NCI-H2171 treated with DMSO at 0.1 percent for 48 hours (cell line): ENCODE measurements at regions not wholly inside any gene's neighbourhood (a gene's known extent, or its start where the extent isn't known, plus 50 kb on each side); places are given as distances from the start of the nearest gene placed in this dataset.
A peak's percentile ranks its signal among the peaks of the same experiment; 100 is the strongest.

Experiments used
- DNase-seq: peaks from one replicate; lab custom pipeline; 2025; lab: John Stamatoyannopoulos, UW

DNA sequence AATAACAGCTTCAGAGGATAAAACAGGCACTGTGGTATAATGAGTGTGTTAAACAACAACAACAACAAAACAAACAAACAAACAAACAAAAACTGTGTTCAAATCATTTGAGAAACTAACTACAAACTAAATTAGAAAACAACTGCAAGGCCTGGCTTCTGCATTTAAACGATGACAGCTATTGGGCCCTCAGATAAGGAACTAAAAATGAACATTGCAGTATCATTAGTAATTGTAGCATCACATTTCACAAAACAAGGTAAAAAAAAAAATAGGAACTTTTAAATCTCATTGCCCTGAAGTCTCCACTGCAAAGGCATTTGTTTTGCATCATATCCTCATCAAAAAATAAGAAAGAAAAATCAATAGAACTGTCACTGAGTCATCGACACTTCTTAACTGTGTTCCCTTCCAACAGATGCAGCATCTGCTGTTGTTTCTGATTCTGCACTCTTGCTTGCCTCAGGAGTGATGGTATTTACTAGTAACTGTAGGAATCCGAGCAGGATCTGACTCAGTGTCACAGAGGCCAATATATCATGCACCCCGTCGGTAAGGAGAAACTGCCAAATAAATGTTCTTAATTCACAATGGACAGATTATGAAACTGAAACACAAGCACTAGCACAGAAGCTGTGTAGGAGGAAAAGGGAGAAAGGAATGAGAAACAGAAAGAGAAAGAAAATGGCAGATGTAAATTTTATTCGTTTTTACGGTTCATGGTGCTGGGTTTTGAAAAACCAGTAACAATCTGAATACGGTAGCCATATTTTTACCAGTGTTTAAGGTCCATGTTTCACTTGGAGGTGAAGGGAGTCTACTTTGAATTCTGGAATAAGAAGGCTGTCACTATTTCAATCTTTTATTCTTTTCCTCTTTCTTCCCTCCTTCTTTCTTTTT, 365.7 kb upstream of the EPHA7 start:
- DNase-seq: peak; percentile 22

DNA sequence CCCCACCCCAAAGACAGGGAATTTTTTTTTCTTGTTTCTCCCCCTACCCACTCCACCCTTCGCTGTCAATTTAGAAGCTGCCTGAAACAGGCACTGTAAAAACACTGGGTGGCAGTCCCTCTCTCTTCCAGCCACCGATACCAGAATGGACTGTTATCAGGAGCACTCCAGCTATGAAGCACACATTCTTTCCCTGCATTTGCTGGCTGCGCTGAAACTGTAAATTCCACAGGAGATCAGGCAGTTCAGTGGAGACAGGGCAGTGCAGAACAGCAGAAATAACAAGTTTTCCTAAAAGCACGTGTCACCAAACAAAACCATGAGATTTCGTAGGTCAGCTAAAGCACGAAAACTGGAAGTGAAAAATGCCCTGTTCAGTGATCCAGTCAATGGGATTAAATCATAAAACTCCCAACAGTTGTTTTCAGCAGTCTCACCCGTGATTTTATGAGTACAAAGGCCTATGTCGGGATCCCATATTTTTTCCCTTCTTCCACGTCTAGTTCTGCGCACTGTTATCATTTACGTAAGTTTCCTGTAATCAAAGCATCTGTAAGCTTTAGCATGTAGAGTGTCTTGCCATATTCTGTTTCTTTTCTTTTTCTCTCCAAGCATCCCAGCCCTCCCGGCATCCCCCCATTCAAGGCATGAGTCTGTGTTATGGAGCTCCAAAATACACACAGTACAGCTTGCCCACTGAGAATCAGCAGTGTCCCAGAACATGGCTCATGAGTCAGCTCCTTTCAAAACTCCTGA, 359.9 kb upstream of the EPHA7 start:
- no peak for DNase-seq

DNA sequence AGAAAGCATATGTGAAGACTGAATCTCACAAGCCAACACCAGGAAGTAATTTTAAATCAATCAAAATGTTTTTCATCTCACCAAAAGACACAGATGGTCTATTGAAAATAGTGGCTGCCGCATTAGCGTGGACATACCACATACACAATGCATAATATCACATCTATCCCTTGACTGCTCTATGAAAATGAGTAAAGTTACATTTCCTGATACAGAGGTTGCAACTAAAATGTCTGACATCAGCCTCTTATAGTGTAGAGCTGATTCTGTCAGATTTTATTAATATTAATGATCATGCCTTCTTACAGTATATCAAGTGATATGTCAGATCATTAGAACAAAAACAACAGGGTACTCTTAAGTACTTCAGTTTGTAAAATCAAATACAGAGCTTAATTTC, 339.8 kb upstream of the EPHA7 start:
- no peak for DNase-seq

DNA sequence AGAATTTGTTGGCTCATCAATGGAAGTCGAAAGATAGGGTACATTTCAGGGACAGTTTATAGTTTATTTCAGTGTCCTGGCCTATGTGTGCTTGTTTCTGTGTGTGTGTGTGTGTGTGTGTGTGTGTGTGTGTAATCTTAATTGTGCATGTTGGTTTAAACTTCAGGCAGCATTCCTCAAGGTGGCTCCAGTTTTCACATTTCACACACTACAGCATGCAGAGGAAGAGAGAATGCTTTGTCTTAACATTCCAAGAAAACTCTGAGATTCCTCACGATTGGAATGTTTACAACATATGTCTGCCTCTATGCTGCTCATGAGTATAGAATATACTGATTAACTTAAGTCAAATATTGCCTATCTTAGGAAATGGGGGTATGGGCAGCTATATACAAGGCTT, 332.6 kb upstream of the EPHA7 start:
- no peak for DNase-seq

DNA sequence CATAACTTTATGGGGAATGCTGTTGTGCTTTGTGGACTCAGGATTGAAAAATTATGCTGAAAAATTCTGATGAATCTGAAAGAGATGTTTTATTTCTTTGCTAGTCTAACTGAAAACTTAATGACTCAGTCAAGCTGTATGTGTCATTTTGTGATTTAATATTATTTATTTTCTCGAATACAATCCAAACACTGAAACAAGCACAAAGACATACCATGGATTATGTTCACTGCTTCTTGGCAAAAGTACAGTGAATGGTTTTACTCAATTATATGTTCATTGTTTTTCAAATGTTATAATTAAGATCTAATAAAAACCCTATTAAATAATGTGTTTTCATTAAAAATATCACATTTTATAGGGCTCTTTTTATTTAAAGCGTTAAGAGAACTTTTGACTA, 330.6 kb upstream of the EPHA7 start:
- no peak for DNase-seq

DNA sequence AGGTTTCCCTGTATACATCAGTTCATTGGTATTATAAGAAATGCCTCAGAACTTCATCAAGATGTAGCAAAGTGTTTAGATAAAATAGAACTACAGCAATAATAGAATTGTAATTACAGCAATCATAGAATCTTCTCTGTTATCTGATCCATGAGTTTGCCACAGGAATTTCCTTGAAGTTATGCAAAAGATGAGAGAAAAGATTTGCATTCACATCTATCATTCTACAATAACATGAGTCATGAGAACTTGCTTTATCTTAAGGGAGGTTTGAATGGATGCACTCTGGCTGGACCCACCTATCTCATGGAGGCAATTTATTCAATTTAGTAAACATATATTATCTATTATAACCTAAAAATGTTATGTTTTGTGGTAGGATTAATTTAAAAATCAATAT, 329.8 kb upstream of the EPHA7 start:
- no peak for DNase-seq

DNA sequence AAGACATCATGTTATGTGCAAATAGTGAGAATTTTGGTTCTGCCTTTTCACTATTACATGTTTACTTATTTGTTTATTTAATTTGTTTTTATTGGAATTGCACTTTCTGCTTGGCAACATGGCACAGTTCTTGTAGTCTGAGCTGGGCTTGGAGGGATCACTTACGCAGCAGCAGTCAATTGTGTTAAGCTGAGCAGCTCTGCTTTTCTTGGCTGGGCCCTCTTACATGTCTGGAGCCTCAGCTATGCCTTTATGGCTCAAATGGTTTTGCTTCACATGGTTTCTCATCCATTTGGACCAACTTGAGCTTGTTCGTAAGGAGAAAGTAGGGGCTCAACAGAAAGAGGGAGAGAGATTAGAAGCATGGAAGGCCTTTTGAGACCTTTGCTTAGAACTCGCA, 327.5 kb upstream of the EPHA7 start:
- no peak for DNase-seq

DNA sequence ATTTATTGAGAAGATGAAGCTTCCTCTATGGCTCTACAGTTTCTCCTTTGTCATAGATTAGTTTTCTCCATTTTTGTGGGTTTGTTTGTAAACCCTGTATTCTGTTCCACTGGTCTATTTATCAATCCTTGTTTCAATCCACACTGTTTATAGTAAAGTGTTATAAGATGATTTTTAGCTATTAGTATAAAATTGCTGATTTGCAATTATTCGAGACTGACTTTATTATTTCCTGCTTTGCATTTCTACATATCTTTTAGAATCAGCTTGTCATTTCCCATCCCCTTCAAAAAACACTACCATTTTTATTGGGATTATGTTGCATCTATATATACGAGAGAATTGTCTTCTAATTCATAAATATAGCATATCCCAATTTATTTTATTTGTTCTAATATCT, 325.9 kb upstream of the EPHA7 start:
- DNase-seq: no peak

DNA sequence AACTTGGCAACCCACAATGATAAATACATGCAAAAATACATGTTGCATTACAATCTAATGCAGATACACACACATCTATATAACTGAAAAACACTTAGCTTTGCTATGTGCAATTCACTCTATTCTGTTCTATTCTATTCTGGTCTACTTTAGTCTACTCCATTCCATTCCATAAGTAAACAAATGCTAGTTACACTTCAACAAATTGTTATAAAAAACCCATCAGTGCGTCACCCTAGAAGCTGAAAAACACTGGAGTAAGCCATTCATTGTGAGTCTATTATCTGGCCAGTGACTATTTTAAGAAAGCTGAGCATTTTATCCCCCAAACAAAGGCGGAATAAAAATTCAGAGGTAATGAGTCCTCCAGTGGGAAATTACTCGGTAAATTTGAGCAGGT, 315.7 kb upstream of the EPHA7 start:
- DNase-seq: no peak

DNA sequence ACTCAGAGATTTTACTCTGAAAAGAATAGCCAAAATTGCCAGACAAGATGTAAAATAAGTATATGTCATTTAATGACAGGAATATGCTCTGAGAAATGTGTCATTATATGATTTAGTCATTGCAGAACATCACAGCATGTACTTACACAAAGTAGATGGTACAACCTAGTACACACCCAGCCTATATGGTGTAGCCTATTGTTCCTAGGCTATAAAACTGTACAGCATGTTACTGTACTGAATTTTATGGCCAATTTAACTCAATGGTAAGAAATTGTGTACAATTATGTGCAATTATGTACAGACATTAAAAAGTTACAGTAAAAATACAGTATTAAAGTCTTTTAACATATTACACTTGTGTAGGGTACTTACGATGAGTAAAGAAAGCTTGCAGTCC, 311.9 kb upstream of the EPHA7 start:
- no peak for DNase-seq

DNA sequence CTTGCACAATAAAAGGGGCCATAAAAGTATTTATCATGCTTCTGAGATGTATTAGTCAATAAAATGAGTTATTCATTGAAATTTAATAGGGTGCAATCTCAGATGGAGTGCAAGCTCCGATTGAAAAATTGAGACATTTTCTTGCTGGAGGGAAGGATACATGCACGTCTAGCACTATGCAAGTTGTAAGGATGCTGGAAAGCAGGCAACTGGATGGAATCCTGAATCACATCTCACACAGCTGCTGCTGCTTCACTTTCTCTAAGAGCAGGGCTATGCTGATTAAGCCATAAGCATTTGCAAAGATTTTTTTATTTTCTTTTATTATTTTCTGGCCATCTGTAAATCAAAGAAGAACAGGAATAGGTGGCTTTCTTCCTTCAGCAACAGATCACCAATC, 308.8 kb upstream of the EPHA7 start:
- DNase-seq: no peak

DNA sequence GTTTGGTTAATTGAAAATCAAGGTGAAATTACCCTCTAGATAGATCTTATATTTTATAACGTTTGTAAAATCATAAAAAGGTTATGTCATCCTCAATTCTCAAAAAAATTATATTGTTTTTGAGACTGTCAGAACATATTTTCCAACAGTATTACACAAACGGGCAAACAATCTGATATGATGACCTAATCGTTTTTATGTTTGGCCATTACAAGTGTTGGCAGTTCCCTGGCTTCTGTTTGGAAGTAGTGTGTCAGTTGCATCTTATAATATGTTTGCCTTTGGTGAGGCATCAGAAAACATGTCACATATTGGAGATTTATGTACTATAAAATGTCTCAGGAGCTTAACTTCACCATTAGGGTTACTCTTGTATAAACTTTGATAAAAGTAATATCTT, 308.1 kb upstream of the EPHA7 start:
- no peak for DNase-seq

DNA sequence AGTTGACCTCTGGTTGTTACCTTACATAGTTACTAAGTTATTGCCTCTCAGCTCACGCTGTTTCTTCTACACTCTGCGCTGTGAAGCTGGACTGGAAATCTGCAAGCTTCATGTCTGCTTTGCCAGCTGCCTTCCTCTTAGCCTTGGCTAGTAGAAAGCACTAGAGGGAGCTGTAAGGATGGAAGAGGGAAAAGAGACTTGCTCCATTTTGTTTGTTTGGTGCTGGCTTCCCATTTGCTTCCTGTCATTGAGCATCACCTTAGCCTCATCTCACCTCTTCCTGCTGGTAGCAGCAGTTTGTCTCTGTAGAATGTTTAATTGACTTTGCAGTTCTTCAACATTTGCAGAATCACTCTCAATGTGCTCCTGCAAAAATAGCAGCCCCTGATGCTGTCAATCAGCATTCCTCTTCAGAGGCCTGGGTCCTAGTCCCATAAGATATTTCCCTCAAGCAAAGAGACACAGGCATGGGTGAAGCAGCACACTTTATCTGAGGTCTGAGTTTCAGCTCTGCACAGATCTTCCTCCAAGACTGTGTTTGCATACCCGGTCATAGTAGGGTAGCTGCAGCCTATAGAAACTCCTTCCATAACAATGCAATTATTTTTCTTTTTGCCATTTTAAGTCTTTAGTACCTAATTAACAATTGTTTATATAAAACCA, 302.2 kb upstream of the EPHA7 start:
- DNase-seq: peak; percentile 55

DNA sequence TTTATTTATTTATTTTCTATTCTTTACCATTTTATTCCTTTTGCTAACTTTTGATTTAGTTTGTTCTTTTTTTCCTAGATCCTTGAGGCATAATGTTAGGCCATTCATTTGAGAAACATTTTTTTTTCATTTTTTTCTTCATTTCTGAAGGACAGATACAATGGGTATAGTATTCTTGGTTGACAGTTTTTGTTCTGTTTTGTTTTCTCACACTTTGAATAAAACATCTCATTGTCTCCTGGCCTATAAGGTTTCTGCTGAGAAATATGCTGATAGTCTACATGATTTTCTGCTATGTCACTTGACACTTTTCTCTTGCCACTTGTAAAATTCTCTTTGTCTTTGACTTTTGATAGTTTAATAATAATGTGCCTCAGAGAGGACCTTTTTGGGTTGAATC, 294.6 kb upstream of the EPHA7 start:
- no peak for DNase-seq

DNA sequence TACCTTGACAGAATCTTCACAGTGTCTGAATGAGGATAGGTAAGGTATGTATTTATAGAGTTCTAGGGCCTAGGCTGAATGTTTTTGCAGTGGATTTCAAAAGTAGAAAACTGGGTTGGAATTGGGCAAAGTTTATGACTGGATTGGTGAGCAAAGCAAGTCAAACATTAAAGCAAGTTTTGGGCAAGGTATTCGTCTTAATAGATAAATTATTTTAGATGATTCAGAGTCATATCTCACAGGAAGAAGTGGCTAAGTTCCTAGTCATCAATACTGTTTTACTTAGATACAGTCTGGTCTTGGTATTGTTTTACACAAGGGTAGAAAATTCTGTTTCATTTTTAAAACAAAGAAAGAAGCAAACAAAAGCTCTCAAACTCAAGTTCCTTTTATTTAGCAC, 284.1 kb upstream of the EPHA7 start:
- no peak for DNase-seq

DNA sequence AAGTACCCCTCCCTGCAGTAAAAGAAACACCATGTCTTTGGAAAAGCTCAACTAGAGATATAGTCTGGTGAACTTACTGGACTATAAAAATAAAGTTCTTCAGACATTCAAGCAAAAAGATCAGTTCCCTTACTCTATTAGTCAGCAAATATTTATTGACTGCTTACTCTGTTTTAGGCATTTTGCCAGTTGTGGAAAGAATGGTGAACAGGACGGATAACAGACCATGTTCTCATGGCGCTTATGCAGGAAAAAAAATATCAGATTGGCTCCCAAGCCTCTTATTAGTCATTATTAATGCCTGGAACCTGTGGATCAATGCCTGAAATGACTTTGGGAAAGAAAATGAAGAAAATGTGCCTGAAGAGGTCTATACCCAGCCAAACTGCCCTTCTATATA, 282.2 kb upstream of the EPHA7 start:
- DNase-seq: no peak

DNA sequence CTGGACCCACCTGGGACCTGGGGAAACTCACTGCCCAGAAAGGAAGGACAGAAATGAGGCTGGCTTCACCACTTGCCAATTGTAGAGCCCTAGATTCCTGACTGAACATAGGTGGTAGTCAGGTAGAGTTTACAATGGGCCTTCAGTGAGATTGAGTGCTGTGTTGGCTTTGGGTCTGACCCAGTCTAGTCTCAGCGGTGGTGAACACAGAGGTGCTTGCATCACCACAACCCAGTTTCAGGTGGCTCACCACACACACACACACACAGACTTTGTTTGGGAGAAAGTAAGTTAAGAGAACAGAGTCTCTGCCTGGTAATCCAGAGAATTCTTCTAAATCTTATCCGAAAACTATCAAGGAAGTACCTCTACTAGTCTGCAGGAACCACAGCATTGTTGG, 266.1 kb upstream of the EPHA7 start:
- no peak for DNase-seq

DNA sequence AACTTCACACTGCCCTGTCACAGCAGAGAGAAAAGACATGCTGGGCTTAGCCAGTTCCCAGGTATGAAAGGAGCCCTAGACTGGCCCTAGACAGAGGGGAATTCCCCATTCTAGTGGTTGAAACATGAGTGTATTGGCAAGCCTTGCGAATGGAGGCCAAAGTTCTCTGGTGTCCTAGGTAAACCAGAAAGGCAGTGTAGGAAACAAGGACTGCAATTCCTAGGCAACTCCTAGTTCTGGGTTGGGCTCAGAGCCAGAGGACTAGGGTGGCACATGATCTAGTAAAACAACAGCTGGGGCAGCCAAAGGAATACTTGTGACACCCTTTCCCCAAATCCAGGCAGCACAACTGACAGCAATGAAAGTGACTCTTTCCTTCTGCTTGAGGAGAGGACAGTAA, 265.0 kb upstream of the EPHA7 start:
- DNase-seq: peak; percentile 38

DNA sequence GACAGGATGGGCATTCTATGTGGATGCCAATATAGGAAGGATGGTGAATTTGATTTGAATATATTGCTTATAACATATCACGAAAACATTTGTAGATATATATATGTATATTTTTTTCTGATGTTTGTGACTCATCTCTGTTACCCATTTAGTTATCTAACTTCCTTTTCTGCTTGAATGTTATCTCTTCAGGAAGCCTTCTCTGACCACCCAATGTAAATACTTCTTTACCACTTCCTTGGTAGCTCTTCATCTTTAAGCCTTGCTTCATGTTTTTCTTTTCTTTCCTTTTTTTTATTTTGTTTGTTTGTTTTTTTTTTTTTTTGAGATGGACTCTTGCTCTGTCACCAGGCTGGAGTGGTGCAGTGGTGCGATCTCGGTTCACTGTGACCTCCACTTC, 260.5 kb upstream of the EPHA7 start:
- DNase-seq: no peak

DNA sequence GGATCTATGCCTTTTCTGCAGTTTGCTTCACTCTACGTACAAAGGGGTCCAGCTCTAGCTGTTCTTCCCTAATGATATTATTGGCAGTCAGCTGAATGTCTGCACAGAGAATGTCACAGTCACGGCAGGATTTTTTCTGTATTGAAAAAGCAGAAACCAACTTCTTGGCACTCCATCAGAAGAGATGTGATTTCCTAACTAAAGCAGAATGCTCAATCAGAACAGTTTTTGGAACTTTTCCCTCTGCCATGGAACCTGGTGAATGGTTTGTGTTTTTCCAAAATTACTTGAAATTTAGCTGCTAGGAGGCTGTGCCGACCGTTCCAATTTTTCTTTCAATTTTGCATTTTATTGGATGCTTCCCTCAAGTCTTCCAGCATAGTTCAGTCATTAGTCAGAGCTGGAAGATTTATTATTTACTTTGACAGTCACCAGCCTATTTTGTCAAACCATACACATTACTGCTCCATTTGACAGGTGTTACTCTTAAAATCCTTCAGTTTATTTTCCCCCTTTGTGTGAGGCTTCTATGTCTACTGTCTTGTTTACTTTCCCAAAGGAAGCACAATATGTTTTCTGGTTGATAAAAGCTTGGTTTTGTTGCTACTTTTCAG, 259.6 kb upstream of the EPHA7 start:
- no peak for DNase-seq

DNA sequence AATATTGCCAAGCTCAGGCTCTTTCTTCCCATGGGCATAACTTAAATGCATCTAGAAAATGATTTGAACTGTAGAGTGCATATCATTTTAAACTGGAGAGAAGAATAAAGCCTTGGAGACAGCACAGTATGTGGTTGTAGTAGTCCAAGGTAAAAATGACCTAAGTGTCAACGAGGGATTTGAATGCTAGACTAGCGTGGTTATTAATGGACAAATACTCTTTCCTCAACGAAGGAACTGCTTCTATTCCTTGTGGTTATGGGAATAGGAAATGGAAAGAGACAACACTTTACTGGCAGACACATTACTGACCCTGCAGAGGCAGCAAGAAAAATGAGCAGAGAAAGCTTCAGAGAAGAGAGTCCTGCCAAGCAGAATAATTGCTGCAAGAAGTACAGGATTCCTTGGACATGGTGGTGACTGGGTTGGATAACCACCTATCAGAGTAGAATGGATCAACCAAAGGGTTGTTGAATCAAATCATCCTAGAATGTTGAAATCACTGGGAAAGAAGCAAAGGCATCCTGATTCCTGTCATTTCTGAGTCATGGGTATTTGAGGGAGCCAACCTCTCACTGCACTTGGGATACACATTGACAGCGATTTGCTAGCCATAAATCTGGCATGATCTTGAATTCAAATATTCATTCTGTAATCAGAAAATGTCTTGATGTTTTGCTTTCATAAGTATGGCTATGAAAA, 258.1 kb upstream of the EPHA7 start:
- no peak for DNase-seq

DNA sequence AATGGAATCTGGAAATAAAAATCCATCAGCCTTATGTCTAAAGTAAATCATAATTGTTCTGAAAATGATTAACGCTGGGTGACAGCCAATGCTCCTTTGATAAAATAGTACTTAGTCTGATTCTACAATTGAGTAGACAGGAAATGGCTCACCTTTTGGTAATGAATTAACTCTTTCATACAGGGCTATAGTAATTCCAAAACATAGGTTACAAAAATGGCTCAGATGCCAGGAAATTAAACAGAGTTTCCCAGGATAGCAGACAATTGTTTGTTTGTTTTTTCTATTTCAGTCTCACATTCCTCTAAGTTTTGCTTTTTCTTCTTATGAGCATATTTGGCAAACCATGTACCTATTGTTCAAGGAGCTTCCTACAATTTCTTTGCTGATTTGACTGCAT, 257.2 kb upstream of the EPHA7 start:
- DNase-seq: no peak
